Esophagus squamous epithelium (tissue), 4 donors: ENCODE measurements at regions not wholly inside any gene's neighbourhood (a gene's known extent, or its start where the extent isn't known, plus 50 kb on each side); places are given as distances from the start of the nearest gene placed in this dataset.

Experiments
- CTCF ChIP-seq, 6 experiments: fragments of 450-650 bp in 4 of 6; fragments of 200-600 bp in 2 of 6; sonication (generic) in 2 of 6; IDR thresholded peaks; one replicate each; pipeline ENCODE4 v1.5.1; 2016 to 2019; ENCODE audit warnings: antibody characterized with exemption in 6 of 6, mild to moderate bottlenecking in 4 of 6, moderate library complexity in 4 of 6
- POLR2A ChIP-seq, 4 donors: fragments of 450-650 bp; IDR thresholded peaks; one replicate each; pipeline ENCODE4 v1.6.1; 2017; ENCODE audit warnings: antibody characterized with exemption in 4 of 4, mild to moderate bottlenecking in 4 of 4, moderate library complexity in 3 of 4

GRCh38 chr10:28220811-28221210, 82.1 kb downstream of the MPP7 start:
- TF ChIP-seq CTCF (IDR thresholded peaks at IDR 0.05) (no peak), POLR2A (IDR thresholded peaks at IDR 0.05) (no peak)
